HG03342 (cell line): ENCODE measurements at regions not wholly inside any gene's neighbourhood (a gene's known extent, or its start where the extent isn't known, plus 50 kb on each side); places are given as distances from the start of the nearest gene placed in this dataset.
"Not testable (repeated sequence)": the region's sequence is repeated elsewhere in the genome, so short reads cannot be mapped to it uniquely, and the experiment has no call there.

ENCODE experiments used
- ATAC-seq: cut with Tn5 transposase; IDR thresholded peaks from one replicate; pipeline ENCODE4 v1.9.1; 2021; ENCODE audit warnings: mild to moderate bottlenecking, moderate library complexity; ENCODE audit not compliant: unreplicated experiment

- no peak for ATAC-seq
Measured at GRCh38 chr13:83498481-83499190, 383.6 kb downstream of the SLITRK1 start.

GRCh38 chr13:83498045-83498444, 384.2 kb downstream of the SLITRK1 start:
- ATAC-seq: no peak

GRCh38 chr13:83496501-83496900, 385.8 kb downstream of the SLITRK1 start:
- ATAC-seq: no peak

GRCh38 chr13:83485101-83485500, 397.2 kb downstream of the SLITRK1 start:
- no peak for ATAC-seq

GRCh38 chr13:83471011-83471410, 411.3 kb downstream of the SLITRK1 start:
- no peak for ATAC-seq

- ATAC-seq: no peak
Measured at GRCh38 chr13:83470133-83470797, 412.0 kb downstream of the SLITRK1 start.

- no peak for ATAC-seq
Measured at GRCh38 chr13:83453723-83454122, 428.6 kb downstream of the SLITRK1 start.

- no peak for ATAC-seq
Measured at GRCh38 chr13:83453300-83453699, 429.0 kb downstream of the SLITRK1 start.

GRCh38 chr13:83452292-83452950, 429.9 kb downstream of the SLITRK1 start:
- ATAC-seq: no peak

GRCh38 chr13:83450591-83450990, 431.7 kb downstream of the SLITRK1 start:
- ATAC-seq: no peak

- no peak for ATAC-seq
Measured at GRCh38 chr13:83449668-83450395, 432.4 kb downstream of the SLITRK1 start.

- ATAC-seq: no peak
Measured at GRCh38 chr13:83440465-83440864, 441.8 kb downstream of the SLITRK1 start.

GRCh38 chr13:83439464-83439863, 442.8 kb downstream of the SLITRK1 start:
- ATAC-seq: not testable (repeated sequence)

- ATAC-seq: no peak
Measured at GRCh38 chr13:83423861-83424260, 458.4 kb downstream of the SLITRK1 start.

- ATAC-seq: no peak
Measured at GRCh38 chr13:83423381-83423780, 458.9 kb downstream of the SLITRK1 start.

- ATAC-seq: no peak
Measured at GRCh38 chr13:83414393-83414792, 467.9 kb downstream of the SLITRK1 start.

GRCh38 chr13:83386609-83387008, 495.7 kb downstream of the SLITRK1 start:
- ATAC-seq: no peak

GRCh38 chr13:83378908-83379307, 503.4 kb downstream of the SLITRK1 start:
- ATAC-seq: no peak

GRCh38 chr13:83377491-83377890, 504.8 kb downstream of the SLITRK1 start:
- ATAC-seq: no peak

- ATAC-seq: no peak
Measured at GRCh38 chr13:83372786-83373185, 509.5 kb downstream of the SLITRK1 start.

- ATAC-seq: no peak
Measured at GRCh38 chr13:83365723-83366122, 516.6 kb downstream of the SLITRK1 start.
